ENCODE measurements at regions not wholly inside any gene's neighbourhood (a gene's known extent, or its start where the extent isn't known, plus 50 kb on each side); places are given as distances from the start of the nearest gene placed in this dataset.

DNA sequence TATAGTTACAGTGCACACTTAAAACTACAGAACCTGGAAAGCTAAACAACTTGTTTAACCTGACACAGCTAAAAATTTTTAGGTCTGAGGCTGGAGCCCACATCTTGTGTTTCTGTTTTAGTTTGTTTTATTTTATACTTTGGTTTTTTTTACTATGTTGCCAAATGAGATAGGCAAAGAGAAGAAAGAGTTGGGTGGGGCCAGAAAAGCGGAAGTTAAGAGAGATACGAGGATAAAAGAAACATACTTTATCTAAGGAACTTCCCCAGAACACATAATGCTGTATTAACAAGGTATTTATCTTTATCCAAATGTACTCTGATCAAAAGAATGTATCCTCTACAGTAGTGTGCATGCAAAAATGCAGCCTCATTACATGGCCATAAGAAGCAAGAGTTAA lies 1145.7 kb downstream of the EPHA3 start:
- DNase-seq = no peak

DNA sequence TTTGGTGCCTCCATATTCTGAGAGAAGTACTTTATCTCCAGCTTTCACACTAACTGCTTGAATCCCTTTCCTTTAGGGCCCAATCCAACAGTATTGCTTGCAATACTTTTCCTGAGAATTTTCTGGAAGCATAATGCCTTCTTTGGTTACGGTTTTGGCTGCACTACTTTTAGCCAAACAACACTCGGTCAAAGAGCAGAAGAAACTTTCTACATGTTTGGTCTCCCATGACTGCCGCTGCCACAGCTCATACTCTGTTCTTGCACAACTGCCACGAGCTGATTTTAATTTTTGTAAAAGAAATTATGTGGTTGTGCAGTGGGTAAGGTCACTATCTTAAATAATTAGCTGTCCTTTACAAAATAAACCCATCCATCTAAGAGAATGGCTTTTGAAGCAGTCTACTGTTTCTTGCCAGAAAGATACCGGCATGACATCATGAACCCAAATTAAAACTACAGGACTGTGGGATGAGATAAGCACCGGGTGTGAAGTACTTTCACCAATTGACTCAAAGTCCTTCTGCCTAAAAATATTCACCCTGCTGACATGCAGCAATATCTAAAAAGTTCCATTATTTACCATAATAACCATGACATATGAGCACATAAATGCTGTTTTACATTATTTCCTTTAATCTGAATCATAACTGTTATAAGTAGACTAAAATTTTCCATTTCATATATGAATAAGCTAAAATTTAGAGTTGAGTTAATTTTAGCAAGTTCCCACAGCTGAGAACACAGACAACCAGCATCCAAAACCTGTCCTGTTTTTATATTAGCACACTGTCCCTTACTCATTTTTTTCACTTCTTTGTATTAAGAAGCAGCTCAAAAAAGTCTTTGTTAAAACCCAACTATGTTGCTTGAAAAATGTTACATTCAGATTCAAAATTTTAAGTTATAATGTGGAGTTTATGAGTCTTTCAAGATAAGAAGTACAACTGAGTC lies 1154.3 kb downstream of the EPHA3 start:
- no peak for DNase-seq
